ENCODE measurements at regions not wholly inside any gene's neighbourhood (a gene's known extent, or its start where the extent isn't known, plus 50 kb on each side); places are given as distances from the start of the nearest gene placed in this dataset.

DNA sequence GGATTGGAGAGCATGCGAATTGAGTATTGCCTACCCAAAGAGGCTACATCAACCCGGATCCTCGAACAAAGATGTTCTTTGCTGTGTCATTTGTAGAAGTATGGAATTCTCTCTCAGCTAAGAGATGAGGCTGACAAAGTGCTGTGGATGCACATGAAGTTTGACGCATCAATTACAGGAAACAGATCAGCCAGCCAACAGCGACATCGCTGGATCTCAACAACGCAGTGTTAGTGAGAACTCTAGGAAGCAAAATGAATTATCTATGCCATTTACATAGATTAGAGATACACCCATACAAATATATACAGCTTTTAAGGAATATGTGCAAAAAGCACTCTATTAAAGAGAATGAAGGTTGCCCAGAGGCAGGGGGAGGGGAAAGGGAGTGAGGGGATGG lies 160.6 kb upstream of the RGMA start:
- TF ChIP-seq EZH2 (IDR thresholded peaks at IDR 0.05; ENCODE audit: borderline replicate concordance) = no peak
- no peak for TF ChIP-seq CTCF (IDR thresholded peaks at IDR 0.05; ENCODE audit: poor library complexity)
- no peak for TF ChIP-seq EZH2phosphoT487 (IDR thresholded peaks at IDR 0.05; ENCODE audit: low read depth, severe bottlenecking, unreplicated experiment)

Data from hepatocyte (in vitro differentiated cells).